GM06990 (cell line): ENCODE measurements at regions not wholly inside any gene's neighbourhood (a gene's known extent, or its start where the extent isn't known, plus 50 kb on each side); places are given as distances from the start of the nearest gene placed in this dataset.

Experiments used
- DNase-seq: peaks from one replicate; pipeline ENCODE4 v3.0.0-alpha.2; 2011; ENCODE audit not compliant: insufficient read length; ENCODE audit errors: extremely low read depth
- H3K27me3 ChIP-seq: replicated peaks from 2 replicates; pipeline ENCODE4 v1.6.0; 2011; ENCODE audit warnings: low read length; ENCODE audit not compliant: control insufficient read depth, insufficient read depth
- H3K36me3 ChIP-seq: 2 replicates; pipeline ENCODE4 v1.5.1; 2011; ENCODE audit warnings: low read length; ENCODE audit not compliant: control insufficient read depth, insufficient read depth
- H3K4me3 ChIP-seq: replicated peaks from 2 replicates; pipeline ENCODE4 v1.5.1; 2011; ENCODE audit warnings: low read depth, mild to moderate bottlenecking, control low read depth, low read length
- TF ChIP-seq, protein P1 (sequence below): IDR thresholded peaks from 2 replicates; pipeline ENCODE4 v1.5.1; 2011; ENCODE audit warnings: low read length, control low read depth, mild to moderate bottlenecking, inconsistent platforms; ENCODE audit not compliant: insufficient read depth, poor library complexity, severe bottlenecking

GRCh38 chr14:76963372-76963771 lies 65.1 kb downstream of the IRF2BPL start:
- no peak for DNase-seq
- H3K4me3 ChIP-seq, result no peak overlapping the region
- TF ChIP-seq, protein P1, sequence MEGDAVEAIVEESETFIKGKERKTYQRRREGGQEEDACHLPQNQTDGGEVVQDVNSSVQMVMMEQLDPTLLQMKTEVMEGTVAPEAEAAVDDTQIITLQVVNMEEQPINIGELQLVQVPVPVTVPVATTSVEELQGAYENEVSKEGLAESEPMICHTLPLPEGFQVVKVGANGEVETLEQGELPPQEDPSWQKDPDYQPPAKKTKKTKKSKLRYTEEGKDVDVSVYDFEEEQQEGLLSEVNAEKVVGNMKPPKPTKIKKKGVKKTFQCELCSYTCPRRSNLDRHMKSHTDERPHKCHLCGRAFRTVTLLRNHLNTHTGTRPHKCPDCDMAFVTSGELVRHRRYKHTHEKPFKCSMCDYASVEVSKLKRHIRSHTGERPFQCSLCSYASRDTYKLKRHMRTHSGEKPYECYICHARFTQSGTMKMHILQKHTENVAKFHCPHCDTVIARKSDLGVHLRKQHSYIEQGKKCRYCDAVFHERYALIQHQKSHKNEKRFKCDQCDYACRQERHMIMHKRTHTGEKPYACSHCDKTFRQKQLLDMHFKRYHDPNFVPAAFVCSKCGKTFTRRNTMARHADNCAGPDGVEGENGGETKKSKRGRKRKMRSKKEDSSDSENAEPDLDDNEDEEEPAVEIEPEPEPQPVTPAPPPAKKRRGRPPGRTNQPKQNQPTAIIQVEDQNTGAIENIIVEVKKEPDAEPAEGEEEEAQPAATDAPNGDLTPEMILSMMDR, result no peak
- H3K27me3 ChIP-seq, result no peaks in the 10 kb centered on the region
- no peaks in the 10 kb centered on the region for H3K36me3 ChIP-seq

GRCh38 chr14:76962303-76962660 lies 66.2 kb downstream of the IRF2BPL start:
- Histone ChIP-seq H3K4me3 (no peak overlapping the region), H3K27me3 (no peaks in the 10 kb centered on the region)

DNA sequence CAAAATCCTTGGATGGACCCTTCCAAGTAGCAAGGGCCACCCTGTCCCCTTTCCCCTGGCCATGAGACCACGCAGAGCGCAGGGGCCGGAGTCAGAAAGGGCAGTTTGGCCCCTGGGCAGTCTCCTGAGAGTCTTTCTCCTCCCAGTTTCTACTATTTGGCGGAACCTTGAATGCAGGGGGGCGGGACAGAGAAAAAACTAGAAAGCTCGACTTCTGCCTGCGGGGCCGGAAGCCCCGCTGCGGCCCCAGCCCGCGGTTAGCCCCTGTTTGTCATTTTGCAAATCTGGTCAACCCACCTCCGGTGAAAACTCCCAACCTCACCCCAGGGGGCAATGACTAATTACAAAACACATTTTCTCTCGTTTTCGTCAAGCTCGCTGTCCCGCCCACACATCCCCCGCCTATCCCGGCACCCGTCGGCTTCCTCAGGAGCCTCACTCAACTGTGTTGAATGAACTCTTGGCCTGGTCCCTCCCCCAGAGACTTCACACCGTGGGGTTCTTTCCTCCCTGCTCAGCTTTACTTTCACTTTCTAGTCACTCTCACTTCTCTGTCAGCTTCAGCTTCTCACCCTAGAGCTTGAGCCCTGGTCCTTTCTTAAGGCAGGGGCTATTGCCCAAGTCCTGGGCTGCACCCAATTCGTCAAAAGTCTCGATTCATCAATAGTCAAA lies 66.7 kb downstream of the IRF2BPL start:
- Histone ChIP-seq H3K27me3 (no peaks in the 10 kb centered on the region), H3K36me3 (no peaks in the 10 kb centered on the region), H3K4me3 (peak overlapping the region; percentile 50)
- DNase-seq, result peak; percentile 99
- TF ChIP-seq, protein P1, result no peak

More at GRCh38 chr14:76962303-76962660, 66.2 kb downstream of the IRF2BPL start:
- TF ChIP-seq, protein P1, result no peak
- H3K36me3 ChIP-seq, result no peaks in the 10 kb centered on the region
- DNase-seq, result no peak

DNA sequence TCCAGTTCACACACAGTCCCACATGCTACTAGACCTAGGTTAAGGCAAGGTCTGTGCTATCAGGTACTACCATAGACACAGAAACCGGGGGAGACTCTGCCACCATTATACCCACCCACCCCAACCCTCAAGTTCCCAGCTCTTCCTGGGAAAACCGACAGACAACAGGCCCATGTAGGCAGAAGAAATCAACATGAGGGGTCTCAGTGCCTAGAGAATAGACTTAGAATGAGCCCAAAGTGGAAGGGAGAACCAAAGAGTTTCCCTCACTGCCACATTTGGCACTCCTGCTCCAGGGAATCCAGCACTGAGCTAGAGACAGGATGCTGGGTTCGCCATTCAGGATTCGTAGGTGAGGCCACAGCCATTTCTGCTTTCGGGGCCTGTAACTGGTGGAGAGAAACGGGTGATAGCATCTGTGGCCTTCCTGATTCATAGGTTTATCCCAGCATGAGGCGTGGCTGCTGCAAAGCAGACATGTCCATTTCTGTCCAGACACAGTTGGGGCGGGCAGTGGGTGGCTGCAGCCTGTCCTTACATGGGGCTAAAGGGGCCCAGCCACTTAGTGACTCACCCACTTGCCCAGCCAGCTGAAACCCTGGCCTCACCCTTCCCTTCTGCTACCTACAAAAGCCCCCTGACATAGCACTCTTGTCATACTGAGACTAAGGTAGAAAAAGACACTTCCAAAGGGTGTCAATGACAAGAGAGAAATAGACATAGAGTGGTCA lies 69.4 kb downstream of the IRF2BPL start:
- peak; percentile 78 for DNase-seq
- H3K4me3 ChIP-seq, result no peak overlapping the region
- no peaks in the 10 kb centered on the region for H3K27me3 ChIP-seq
- TF ChIP-seq, protein P1, result no peak
- no peaks in the 10 kb centered on the region for H3K36me3 ChIP-seq

DNA sequence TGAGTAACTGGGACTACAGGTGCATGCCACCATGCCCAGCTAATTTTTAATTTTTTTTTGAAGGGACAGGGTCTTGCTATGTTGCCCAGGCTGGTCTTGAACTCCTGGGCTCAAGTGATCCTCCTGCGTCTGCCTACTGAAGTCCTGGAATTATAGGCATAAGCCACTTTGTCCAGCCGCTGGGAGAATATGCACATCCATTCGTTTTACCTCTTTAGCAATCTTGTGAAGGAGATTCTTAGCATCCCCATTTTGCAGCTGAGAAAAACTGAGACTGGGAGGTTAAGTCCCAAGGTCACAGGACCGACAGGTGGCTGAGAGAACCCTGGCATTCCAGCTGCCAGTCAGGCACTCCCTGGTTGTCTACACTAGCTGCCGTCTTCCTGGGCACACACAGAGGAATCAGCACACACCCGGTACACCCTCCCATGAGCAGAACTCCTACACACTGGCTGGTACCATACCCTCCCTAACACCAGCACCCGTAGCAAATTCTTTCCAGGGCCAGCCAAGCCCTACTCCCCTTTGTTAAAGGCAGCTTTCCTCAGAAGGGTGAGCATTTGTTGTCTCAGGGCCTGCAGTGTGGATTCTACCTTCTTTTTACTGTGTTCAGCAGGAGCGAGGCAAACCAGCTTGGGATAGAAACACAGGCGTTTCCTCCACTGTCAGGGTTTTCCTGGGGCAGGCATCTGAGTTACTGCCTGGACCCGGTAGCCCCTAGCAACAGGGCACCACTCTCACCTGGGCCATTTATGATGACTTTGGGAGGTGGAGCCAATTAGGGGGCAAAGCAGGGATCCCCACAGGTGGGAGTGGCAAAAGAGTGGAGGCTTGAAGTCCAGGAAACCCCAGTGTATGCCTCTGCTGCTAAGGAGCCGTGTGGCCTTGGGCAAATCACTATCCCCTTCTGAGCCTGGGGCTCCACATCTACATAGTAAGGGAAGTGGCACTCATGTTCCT lies 70.2 kb downstream of the IRF2BPL start:
- Histone ChIP-seq H3K36me3 (no peaks in the 10 kb centered on the region), H3K27me3 (no peaks in the 10 kb centered on the region), H3K4me3 (no peak overlapping the region)
- TF ChIP-seq, protein P1, result no peak
- DNase-seq, result no peak
